Muscle layer of duodenum (tissue), 2 donors: ENCODE measurements at regions not wholly inside any gene's neighbourhood (a gene's known extent, or its start where the extent isn't known, plus 50 kb on each side); places are given as distances from the start of the nearest gene placed in this dataset.
"Not testable (repeated sequence)": the region's sequence is repeated elsewhere in the genome, so short reads cannot be mapped to it uniquely, and the experiment has no call there.

Experiments used
- H3K27ac ChIP-seq: one replicate; pipeline ENCODE4 v1.7.0; 2013; ENCODE audit warnings: mild to moderate bottlenecking, low read length
- H3K27me3 ChIP-seq: one replicate; pipeline ENCODE4 v1.7.0; 2013; ENCODE audit warnings: low read depth, mild to moderate bottlenecking, control low read depth, low read length
- H3K36me3 ChIP-seq, 2 donors: one replicate each; pipeline ENCODE4 v1.7.0; 2013; ENCODE audit warnings: low read length in 2 of 2, control low read depth in 1 of 2, mild to moderate bottlenecking in 1 of 2; ENCODE audit not compliant: insufficient read depth in 2 of 2, control insufficient read depth in 1 of 2
- H3K4me1 ChIP-seq, 2 donors: one replicate each; pipeline ENCODE4 v1.7.0; 2013; ENCODE audit warnings: low read length in 2 of 2, mild to moderate bottlenecking in 2 of 2, control low read depth in 1 of 2, moderate library complexity in 1 of 2; ENCODE audit not compliant: insufficient read depth in 2 of 2, control insufficient read depth in 1 of 2
- H3K4me3 ChIP-seq, 2 donors: one replicate each; pipeline ENCODE4 v1.7.0; 2013; ENCODE audit warnings: low read length in 2 of 2, low read depth in 1 of 2, mild to moderate bottlenecking in 1 of 2
- H3K9me3 ChIP-seq, 2 donors: one replicate each; pipeline ENCODE4 v1.7.0; 2013; ENCODE audit warnings: low read length in 2 of 2, control low read depth in 1 of 2, mild to moderate bottlenecking in 1 of 2; ENCODE audit not compliant: control insufficient read depth in 1 of 2
- donor health status: healthy.

DNA sequence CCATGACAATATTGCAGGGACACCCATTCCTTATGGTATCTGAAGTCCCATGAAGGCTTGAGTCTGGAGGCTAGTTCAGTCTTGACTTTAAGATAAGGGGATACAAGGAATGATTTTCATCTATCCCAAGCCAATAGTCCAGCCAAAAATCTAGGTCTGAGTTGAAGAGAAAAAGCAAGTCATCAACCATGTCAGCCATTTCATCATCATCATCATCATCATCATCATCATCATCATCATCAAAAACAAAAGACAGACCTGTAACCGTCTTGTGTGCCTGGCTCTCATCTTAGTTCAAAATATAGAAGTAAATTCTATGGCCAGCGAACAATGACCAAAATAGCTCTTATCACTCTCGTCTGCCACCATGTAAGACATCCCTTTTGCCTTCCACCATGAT, 59.5 kb upstream of the FAM90A26 start:
- H3K4me1 ChIP-seq, H3K27me3 ChIP-seq, H3K27ac ChIP-seq, H3K36me3 ChIP-seq, H3K9me3 ChIP-seq, H3K4me3 ChIP-seq: not testable (repeated sequence)

DNA sequence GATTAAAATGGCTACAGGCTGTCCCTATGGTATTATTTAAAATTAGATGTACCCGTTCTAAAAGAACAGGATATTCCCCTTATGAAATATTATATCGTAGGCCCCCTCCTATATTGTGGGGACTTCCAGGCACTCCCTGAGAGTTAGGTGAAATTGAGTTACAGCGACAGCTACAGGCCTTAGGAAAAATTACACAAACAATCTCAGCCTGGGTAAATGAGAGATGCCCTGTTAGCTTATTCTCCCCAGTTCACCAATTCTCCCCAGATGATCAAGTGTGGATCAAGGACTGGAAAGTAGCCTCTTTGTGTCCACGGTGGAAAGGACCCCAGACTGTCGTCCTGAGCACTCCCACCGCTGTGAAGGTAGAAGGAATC, 67.1 kb upstream of the FAM90A26 start:
- not testable (repeated sequence) for H3K4me1 ChIP-seq, H3K36me3 ChIP-seq, H3K4me3 ChIP-seq, H3K27me3 ChIP-seq, H3K9me3 ChIP-seq, H3K27ac ChIP-seq

DNA sequence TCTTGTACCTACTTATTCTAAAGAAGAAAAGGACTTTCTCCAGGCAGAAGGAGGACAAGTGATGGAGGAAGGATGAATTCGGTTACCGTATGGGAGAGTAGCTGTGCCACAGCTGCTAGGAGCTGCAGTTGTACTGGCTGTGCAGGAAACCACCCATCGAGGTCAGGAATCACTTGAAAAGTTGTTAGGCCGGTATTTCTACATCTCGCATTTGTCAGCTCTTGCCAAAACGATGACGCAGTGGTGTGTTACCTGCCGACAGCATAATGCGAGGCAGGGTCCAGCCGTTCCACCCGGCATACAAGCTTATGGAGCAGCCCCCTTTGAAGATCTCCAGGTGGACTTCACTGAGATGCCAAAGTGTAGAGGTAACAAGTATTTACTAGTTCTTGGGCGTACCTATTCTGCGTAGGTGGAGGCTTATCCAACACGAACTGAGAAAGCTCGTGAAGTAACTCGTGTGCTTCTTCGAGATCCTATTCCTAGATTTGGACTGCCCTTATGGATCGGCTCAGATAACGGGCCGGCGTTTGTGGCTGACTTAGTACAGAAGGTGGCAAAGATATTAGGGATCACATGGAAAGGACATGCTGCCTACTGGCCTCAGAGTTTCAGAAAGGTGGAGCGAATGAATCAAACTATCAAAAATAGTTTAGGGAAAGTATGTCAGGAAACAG, 67.6 kb upstream of the FAM90A26 start:
- not testable (repeated sequence) for H3K4me1 ChIP-seq, H3K27me3 ChIP-seq, H3K9me3 ChIP-seq, H3K4me3 ChIP-seq, H3K36me3 ChIP-seq, H3K27ac ChIP-seq

DNA sequence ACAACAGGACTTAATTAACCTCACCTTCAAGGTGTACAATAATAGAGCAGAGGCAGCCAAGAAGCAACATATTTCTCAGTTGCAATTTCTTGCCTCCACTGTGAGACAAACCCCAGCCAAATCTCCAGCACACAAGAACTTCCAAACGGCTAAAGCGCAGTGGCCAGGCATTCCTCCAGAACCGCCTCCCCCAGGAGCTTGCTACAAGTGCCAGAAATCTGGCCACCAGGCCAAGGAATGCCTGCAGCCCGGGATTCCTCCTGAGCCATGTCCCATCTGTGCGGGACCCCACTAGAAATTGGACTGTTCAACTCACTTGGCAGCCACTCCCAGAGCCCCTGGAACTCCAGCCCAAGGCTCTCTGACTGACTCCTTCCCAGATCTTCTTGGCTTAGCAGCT, 73.9 kb upstream of the FAM90A26 start:
- not testable (repeated sequence) for H3K4me1 ChIP-seq, H3K27ac ChIP-seq, H3K36me3 ChIP-seq, H3K4me3 ChIP-seq, H3K27me3 ChIP-seq, H3K9me3 ChIP-seq

- H3K27ac ChIP-seq, H3K4me1 ChIP-seq, H3K9me3 ChIP-seq, H3K4me3 ChIP-seq, H3K36me3 ChIP-seq, H3K27me3 ChIP-seq: not testable (repeated sequence)
Observed at GRCh38 chr4:9078796-9079195, 91.4 kb upstream of the FAM90A26 start.

DNA sequence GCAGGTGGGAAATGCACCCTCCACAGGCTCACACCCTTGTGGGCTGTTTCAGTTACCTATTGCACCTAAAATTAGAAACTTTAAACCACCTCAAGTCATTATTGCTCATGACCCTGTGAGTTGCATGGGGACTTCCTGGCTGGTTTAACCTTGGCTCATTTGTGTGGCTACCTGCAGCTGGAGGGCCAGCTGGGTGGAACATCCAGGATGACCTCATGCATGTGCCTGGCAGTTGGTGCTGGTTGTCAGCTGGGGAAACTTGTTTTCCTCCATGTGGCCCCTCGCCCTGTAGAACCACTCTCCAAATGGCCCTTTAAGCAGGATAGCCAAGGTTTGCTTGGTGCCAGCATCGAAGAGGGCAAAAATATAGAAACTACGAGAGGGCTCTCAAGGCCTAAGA, 93.2 kb upstream of the FAM90A26 start:
- H3K9me3 ChIP-seq, H3K27me3 ChIP-seq, H3K4me3 ChIP-seq, H3K36me3 ChIP-seq, H3K4me1 ChIP-seq, H3K27ac ChIP-seq: not testable (repeated sequence)

- H3K9me3 ChIP-seq, H3K4me3 ChIP-seq, H3K36me3 ChIP-seq, H3K27ac ChIP-seq, H3K4me1 ChIP-seq, H3K27me3 ChIP-seq: not testable (repeated sequence)
Observed at GRCh38 chr4:9076486-9076885, 93.7 kb upstream of the FAM90A26 start.

DNA sequence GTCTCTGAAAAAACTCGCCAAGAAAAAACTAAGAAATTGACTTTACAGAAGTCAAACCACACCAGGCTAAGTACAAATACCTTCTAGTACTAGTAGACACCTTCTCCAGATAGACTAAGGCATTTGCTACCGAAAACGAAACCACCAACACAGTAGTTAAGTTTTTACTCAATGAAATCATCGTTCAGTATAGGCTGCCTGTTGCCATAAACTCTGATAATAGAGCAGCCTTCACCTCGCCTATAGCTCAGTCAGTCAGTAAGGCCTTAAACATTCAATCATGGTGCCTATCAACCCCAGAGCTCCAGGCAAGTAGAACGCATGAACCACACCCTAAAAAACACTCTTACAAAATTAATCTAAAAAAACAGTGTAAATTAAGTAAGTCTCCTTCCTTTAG, 96.8 kb upstream of the FAM90A26 start:
- H3K27me3 ChIP-seq, H3K4me3 ChIP-seq, H3K4me1 ChIP-seq, H3K9me3 ChIP-seq, H3K27ac ChIP-seq, H3K36me3 ChIP-seq: not testable (repeated sequence)

GRCh38 chr4:9072521-9073220, 97.5 kb upstream of the FAM90A26 start:
- H3K27me3 ChIP-seq, H3K4me3 ChIP-seq, H3K36me3 ChIP-seq, H3K9me3 ChIP-seq, H3K27ac ChIP-seq, H3K4me1 ChIP-seq: not testable (repeated sequence)

DNA sequence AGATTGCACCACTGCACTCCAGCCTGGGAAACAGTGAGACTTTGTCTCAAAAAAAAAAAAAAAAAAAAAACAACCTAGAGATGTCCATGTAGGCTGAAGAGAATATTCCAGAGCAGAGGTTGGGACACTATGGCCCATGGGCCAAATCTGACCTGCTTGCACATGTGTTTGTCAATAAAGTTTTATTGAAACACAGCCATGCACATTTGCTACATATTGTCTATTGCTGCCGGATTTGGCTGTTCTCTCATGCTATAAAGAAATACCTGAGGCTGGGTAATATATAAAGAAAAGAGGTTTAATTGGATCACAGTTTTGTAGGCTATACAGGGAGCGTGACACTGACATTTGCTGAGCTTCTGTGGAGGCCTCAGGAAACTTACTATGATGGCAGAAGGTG, 102.3 kb upstream of the FAM90A26 start:
- not testable (repeated sequence) for H3K9me3 ChIP-seq, H3K36me3 ChIP-seq, H3K4me3 ChIP-seq, H3K27me3 ChIP-seq, H3K4me1 ChIP-seq, H3K27ac ChIP-seq

GRCh38 chr4:9063612-9064011, 106.6 kb upstream of the FAM90A26 start:
- not testable (repeated sequence) for H3K36me3 ChIP-seq, H3K4me1 ChIP-seq, H3K27ac ChIP-seq, H3K27me3 ChIP-seq, H3K9me3 ChIP-seq, H3K4me3 ChIP-seq

DNA sequence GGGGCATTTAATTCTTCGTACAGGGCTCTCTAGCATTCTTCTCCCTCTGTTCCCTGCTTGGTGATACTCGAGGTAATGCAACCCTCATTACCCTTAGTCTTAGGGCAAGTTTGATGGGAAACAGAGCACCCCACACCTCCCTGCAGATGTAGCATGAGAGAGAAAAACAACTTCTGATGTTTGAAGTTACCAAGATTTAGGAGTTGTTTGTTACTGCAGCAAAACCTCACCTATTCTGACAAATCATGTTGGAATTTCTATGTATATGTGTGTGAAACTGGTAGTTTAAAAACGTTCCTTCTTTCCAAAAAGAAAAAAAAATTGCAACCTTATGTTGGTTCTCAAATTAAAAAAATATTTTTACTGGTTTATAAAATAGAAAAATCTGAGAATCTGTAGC, 145.3 kb upstream of the FAM90A26 start:
- H3K4me1 ChIP-seq, H3K27me3 ChIP-seq: not testable (repeated sequence)

More for the DNA sequence above, 145.3 kb upstream of the FAM90A26 start:
- not testable (repeated sequence) for H3K27ac ChIP-seq, H3K36me3 ChIP-seq, H3K9me3 ChIP-seq, H3K4me3 ChIP-seq
